MM.1S (cell line): ENCODE measurements at regions not wholly inside any gene's neighbourhood (a gene's known extent, or its start where the extent isn't known, plus 50 kb on each side); places are given as distances from the start of the nearest gene placed in this dataset.

ENCODE experiments used
- DNase-seq: peaks from one replicate; pipeline ENCODE4 v3.0.0-alpha.2; 2015
- H2AFZ ChIP-seq: fragments of 300-600 bp; sonication (generic); 2 replicates; pipeline ENCODE4 v1.6.0; 2016; ENCODE audit warnings: antibody characterized with exemption, low read length
- H3F3A ChIP-seq: fragments of 300-600 bp; sonication (generic); 2 replicates; pipeline ENCODE4 v1.6.1; 2016; ENCODE audit warnings: mild to moderate bottlenecking, antibody characterized with exemption, low read length, moderate library complexity, mixed read lengths; ENCODE audit not compliant: insufficient read depth
- H3K27ac ChIP-seq: fragments of 300-600 bp; sonication (generic); 2 replicates; pipeline ENCODE4 v1.5.1; 2016; ENCODE audit warnings: mild to moderate bottlenecking, low read length
- H3K27me3 ChIP-seq: fragments of 300-600 bp; sonication (generic); replicated peaks from 2 replicates; pipeline ENCODE4 v1.6.0; 2016; ENCODE audit warnings: low read length; ENCODE audit not compliant: insufficient read depth
- H3K36me3 ChIP-seq: fragments of 300-600 bp; sonication (generic); replicated peaks from 2 replicates; pipeline ENCODE4 v1.6.1; 2016; ENCODE audit warnings: mild to moderate bottlenecking, low read length, mixed read lengths; ENCODE audit not compliant: insufficient read depth
- H3K4me1 ChIP-seq: fragments of 300-600 bp; sonication (generic); 2 replicates; pipeline ENCODE4 v1.6.1; 2016; ENCODE audit warnings: low read length, mixed read lengths
- H3K4me2 ChIP-seq: fragments of 300-600 bp; sonication (generic); 2 replicates; pipeline ENCODE4 v1.6.0; 2016; ENCODE audit warnings: low read depth, low read length
- H3K4me3 ChIP-seq: fragments of 300-600 bp; sonication (generic); 2 replicates; pipeline ENCODE4 v1.5.1; 2016; ENCODE audit warnings: low read length, mixed read lengths
- H3K79me2 ChIP-seq: fragments of 300-600 bp; sonication (generic); 2 replicates; pipeline ENCODE4 v1.6.1; 2016; ENCODE audit warnings: mixed run types, low read length, mixed read lengths
- H3K9ac ChIP-seq: fragments of 300-600 bp; sonication (generic); 2 replicates; pipeline ENCODE4 v1.6.1; 2016; ENCODE audit warnings: low read length, mixed read lengths
- H3K9me2 ChIP-seq: fragments of 300-600 bp; sonication (generic); replicated peaks from 2 replicates; pipeline ENCODE4 v1.6.1; 2016; ENCODE audit warnings: mild to moderate bottlenecking, low read length, mixed read lengths; ENCODE audit not compliant: insufficient read depth
- H3K9me3 ChIP-seq: fragments of 300-600 bp; sonication (generic); replicated peaks from 2 replicates; pipeline ENCODE4 v1.6.1; 2016; ENCODE audit warnings: mild to moderate bottlenecking, low read length, mixed read lengths; ENCODE audit not compliant: insufficient read depth
- H4K20me1 ChIP-seq: fragments of 300-600 bp; sonication (generic); 2 replicates; pipeline ENCODE4 v1.6.1; 2016; ENCODE audit warnings: mild to moderate bottlenecking, low read length, moderate library complexity, mixed read lengths; ENCODE audit not compliant: insufficient read depth
- CTCF ChIP-seq: fragments of 300-600 bp; sonication (generic); IDR thresholded peaks from 2 replicates; pipeline ENCODE4 v1.5.1; 2016; ENCODE audit warnings: antibody characterized with exemption, low read length, mixed read lengths
- EZH2 ChIP-seq: fragments of 300-600 bp; sonication (generic); optimal IDR thresholded peaks from 2 replicates; pipeline ENCODE3; 2017; ENCODE audit warnings: low read depth, mild to moderate bottlenecking, antibody characterized with exemption, low read length, mixed read lengths
- EZH2phosphoT487 ChIP-seq: fragments of 300-600 bp; sonication (generic); IDR thresholded peaks from 2 replicates; pipeline ENCODE4 v1.6.1; 2018; ENCODE audit warnings: antibody characterized with exemption, low read length

GRCh38 chr2:196242131-196242620 lies 70.8 kb upstream of the STK17B start:
- H3K4me3 ChIP-seq = no peak overlapping the region
- no peak for DNase-seq

GRCh38 chr2:196244516-196244915 lies 73.1 kb upstream of the STK17B start:
- DNase-seq = no peak
- no peaks in the 10 kb centered on the region for H3K9me2 ChIP-seq
- H3K79me2 ChIP-seq = no peaks in the 10 kb centered on the region
- peaks cover 7% of the 10 kb centered on the region for H3F3A ChIP-seq
- no peak overlapping the region for H3K4me3 ChIP-seq
- no peak overlapping the region for H3K4me2 ChIP-seq
- peaks cover 27% of the 10 kb centered on the region for H3K4me1 ChIP-seq
- no peaks in the 10 kb centered on the region for H3K36me3 ChIP-seq
- H3K27me3 ChIP-seq = no peaks in the 10 kb centered on the region
- no peak overlapping the region for H3K27ac ChIP-seq
- H3K9me3 ChIP-seq = no peaks in the 10 kb centered on the region
- no peaks in the 10 kb centered on the region for H4K20me1 ChIP-seq
- TF ChIP-seq CTCF (no peak), EZH2phosphoT487 (no peak), EZH2 (no peak)
- H3K9ac ChIP-seq = no peak overlapping the region
- H2AFZ ChIP-seq = no peak overlapping the region

More at GRCh38 chr2:196242131-196242620, 70.8 kb upstream of the STK17B start:
- Histone ChIP-seq H3K36me3 (no peaks in the 10 kb centered on the region), H2AFZ (no peak overlapping the region), H3K9me2 (no peaks in the 10 kb centered on the region), H3F3A (peaks cover 9% of the 10 kb centered on the region), H3K27ac (no peak overlapping the region), H4K20me1 (no peaks in the 10 kb centered on the region), H3K4me1 (peaks cover 37% of the 10 kb centered on the region), H3K79me2 (no peaks in the 10 kb centered on the region), H3K9me3 (no peaks in the 10 kb centered on the region), H3K9ac (no peak overlapping the region), H3K4me2 (no peak overlapping the region), H3K27me3 (no peaks in the 10 kb centered on the region)
- TF ChIP-seq EZH2 (no peak), CTCF (no peak), EZH2phosphoT487 (no peak)

- H3K4me3 ChIP-seq = no peak overlapping the region
- peaks cover 3% of the 10 kb centered on the region for H3F3A ChIP-seq
- no peak for DNase-seq
- TF ChIP-seq EZH2 (no peak), CTCF (no peak), EZH2phosphoT487 (no peak)
- no peaks in the 10 kb centered on the region for H4K20me1 ChIP-seq
- H3K79me2 ChIP-seq = no peaks in the 10 kb centered on the region
- H3K9me3 ChIP-seq = no peaks in the 10 kb centered on the region
- H3K4me2 ChIP-seq = no peak overlapping the region
- H3K27me3 ChIP-seq = no peaks in the 10 kb centered on the region
- H3K36me3 ChIP-seq = no peaks in the 10 kb centered on the region
- no peak overlapping the region for H3K9ac ChIP-seq
- H3K4me1 ChIP-seq = peaks cover 24% of the 10 kb centered on the region
- H3K27ac ChIP-seq = no peak overlapping the region
- H2AFZ ChIP-seq = no peak overlapping the region
- H3K9me2 ChIP-seq = no peaks in the 10 kb centered on the region
Measured at GRCh38 chr2:196244966-196245365, 73.6 kb upstream of the STK17B start.
